Gastroesophageal sphincter (tissue), 4 donors: ENCODE measurements at regions not wholly inside any gene's neighbourhood (a gene's known extent, or its start where the extent isn't known, plus 50 kb on each side); places are given as distances from the start of the nearest gene placed in this dataset.

Experiments used
- ATAC-seq: fragments of 150-250 bp; one replicate; pipeline ENCODE4 v1.9.1; 2016; ENCODE audit warnings: mild to moderate bottlenecking, moderate library complexity
- H3K27ac ChIP-seq, 4 donors: fragments of 200-600 bp; sonication (generic) in 3 of 4; 1 replicate in 3 of 4; 2 replicates in 1 of 4; pipeline ENCODE4 v1.5.1; 2016 to 2019
- H3K27me3 ChIP-seq: fragments of 200-600 bp; sonication (generic); one replicate; pipeline ENCODE4 v1.5.1; 2019
- H3K36me3 ChIP-seq, 2 donors: fragments of 200-600 bp; sonication (generic); one replicate each; pipeline ENCODE4 v1.5.1; 2019; ENCODE audit warnings: control low read depth in 1 of 2
- H3K4me1 ChIP-seq, 3 donors: fragments of 200-600 bp; sonication (generic); 1 replicate in 2 of 3; 2 replicates in 1 of 3; pipeline ENCODE4 v1.5.1; 2016 to 2019; ENCODE audit warnings: control low read depth in 2 of 3
- H3K4me3 ChIP-seq, 2 donors: fragments of 200-600 bp; sonication (generic); one replicate each; pipeline ENCODE4 v1.5.1; 2019; ENCODE audit warnings: mild to moderate bottlenecking in 1 of 2, moderate library complexity in 1 of 2
- H3K9me3 ChIP-seq, 3 donors: fragments of 200-600 bp; sonication (generic); one replicate each; pipeline ENCODE4 v1.5.1; 2017 to 2019; ENCODE audit warnings: control low read depth in 2 of 3
- CTCF ChIP-seq, 4 experiments: fragments of 200-600 bp in 2 of 4; fragments of 450-650 bp in 2 of 4; sonication (generic) in 1 of 4; IDR thresholded peaks; one replicate each; pipeline ENCODE4 v1.5.1; 2017 to 2019; ENCODE audit warnings: antibody characterized with exemption in 4 of 4, mild to moderate bottlenecking in 2 of 4, moderate library complexity in 2 of 4
- EP300 ChIP-seq: sonication (generic); formaldehyde crosslinking; IDR thresholded peaks from one replicate; pipeline ENCODE4 v1.6.1; 2017; ENCODE audit warnings: antibody characterized with exemption, mild to moderate bottlenecking
- POLR2A ChIP-seq, 2 donors: fragments of 450-650 bp; IDR thresholded peaks; one replicate each; pipeline ENCODE4 v1.6.1; 2017; ENCODE audit warnings: antibody characterized with exemption in 2 of 2, mild to moderate bottlenecking in 2 of 2, moderate library complexity in 1 of 2
- POLR2AphosphoS5 ChIP-seq: sonication (generic); formaldehyde crosslinking; IDR thresholded peaks from one replicate; pipeline ENCODE4 v1.6.1; 2017; ENCODE audit warnings: antibody characterized with exemption
- whole genome bisulfite sequencing, 2 donors: methylation state at CpG; one replicate each; pipeline ENCODE4 v1.1.5; 2018; ENCODE audit warnings: low coverage in 1 of 2; 5-methylcytosine and 5-hydroxymethylcytosine counted together

- Histone ChIP-seq H3K27ac (no peak overlapping the region), H3K4me1 (no peaks in the 10 kb centered on the region), H3K27me3 (peaks cover 21% of the 10 kb centered on the region), H3K36me3 (no peaks in the 10 kb centered on the region), H3K9me3 (no peaks in the 10 kb centered on the region), H3K4me3 (no peak overlapping the region)
- ATAC-seq: no peak
- 75 to 100% methylated on average over 2 of the region's 2 CpGs for WGBS, 2 donors
- TF ChIP-seq EP300 (no peak), POLR2A (IDR thresholded peaks at IDR 0.05) (no peak), POLR2AphosphoS5 (no peak), CTCF (IDR thresholded peaks at IDR 0.05) (no peak)
Measured at GRCh38 chr16:77551357-77551756, 116.5 kb upstream of the ADAMTS18 start.

- H3K36me3 ChIP-seq: no peaks in the 10 kb centered on the region
- peaks cover 20% of the 10 kb centered on the region for H3K27me3 ChIP-seq
- H3K4me1 ChIP-seq: no peaks in the 10 kb centered on the region
- TF ChIP-seq EP300 (no peak), POLR2AphosphoS5 (no peak), CTCF (IDR thresholded peaks at IDR 0.05) (no peak), POLR2A (IDR thresholded peaks at IDR 0.05) (no peak)
- no peak overlapping the region for H3K27ac ChIP-seq
- no peaks in the 10 kb centered on the region for H3K9me3 ChIP-seq
- no peak overlapping the region for H3K4me3 ChIP-seq
- no peak for ATAC-seq
- WGBS, 2 donors: 61 to 83% methylated on average over 1 to 9 of the region's 9 CpGs
Measured at GRCh38 chr16:77553130-77553529, 118.3 kb upstream of the ADAMTS18 start.

GRCh38 chr16:77555126-77555525 lies 120.3 kb upstream of the ADAMTS18 start:
- no peak for ATAC-seq
- Histone ChIP-seq H3K36me3 (no peaks in the 10 kb centered on the region), H3K27ac (no peak overlapping the region), H3K9me3 (no peaks in the 10 kb centered on the region), H3K27me3 (peaks cover 20% of the 10 kb centered on the region), H3K4me3 (no peak overlapping the region), H3K4me1 (no peaks in the 10 kb centered on the region)
- no peak for TF ChIP-seq POLR2AphosphoS5
- no peak for TF ChIP-seq POLR2A (IDR thresholded peaks at IDR 0.05)
- no peak for TF ChIP-seq EP300
- TF ChIP-seq CTCF (IDR thresholded peaks at IDR 0.05): no peak
- WGBS, 2 donors: 83 to 89% methylated on average over 1 of the region's 1 CpG

GRCh38 chr16:77555791-77556190 lies 121.0 kb upstream of the ADAMTS18 start:
- no peak for TF ChIP-seq CTCF (IDR thresholded peaks at IDR 0.05)
- TF ChIP-seq POLR2AphosphoS5: no peak
- TF ChIP-seq EP300: no peak
- TF ChIP-seq POLR2A (IDR thresholded peaks at IDR 0.05): no peak
- H3K27me3 ChIP-seq: peaks cover 20% of the 10 kb centered on the region
- H3K9me3 ChIP-seq: no peaks in the 10 kb centered on the region
- no peak overlapping the region for H3K27ac ChIP-seq
- H3K4me3 ChIP-seq: no peak overlapping the region
- WGBS, 2 donors: 25 to 32% methylated on average over 11 to 12 of the region's 12 CpGs
- H3K4me1 ChIP-seq: no peaks in the 10 kb centered on the region
- H3K36me3 ChIP-seq: no peaks in the 10 kb centered on the region
- no peak for ATAC-seq

GRCh38 chr16:77556201-77556873 lies 121.5 kb upstream of the ADAMTS18 start:
- H3K4me1 ChIP-seq: no peaks in the 10 kb centered on the region
- H3K4me3 ChIP-seq: no peak overlapping the region
- no peaks in the 10 kb centered on the region for H3K9me3 ChIP-seq
- WGBS, 2 donors: 54 to 65% methylated on average over 10 of the region's 10 CpGs
- no peak overlapping the region for H3K27ac ChIP-seq
- no peaks in the 10 kb centered on the region for H3K36me3 ChIP-seq
- no peak for TF ChIP-seq POLR2AphosphoS5
- no peak for TF ChIP-seq CTCF (IDR thresholded peaks at IDR 0.05)
- TF ChIP-seq EP300: no peak
- no peak for TF ChIP-seq POLR2A (IDR thresholded peaks at IDR 0.05)
- ATAC-seq: no peak
- H3K27me3 ChIP-seq: peaks cover 20% of the 10 kb centered on the region
